ENCODE measurements at regions not wholly inside any gene's neighbourhood (a gene's known extent, or its start where the extent isn't known, plus 50 kb on each side); places are given as distances from the start of the nearest gene placed in this dataset.
A peak's percentile ranks its signal among the peaks of the same experiment; 100 is the strongest.

GRCh38 chr2:62305421-62306176, 109.7 kb downstream of the B3GNT2 start:
- no peak for FAIRE-seq
- no peak for DNase-seq (ENCODE audit: insufficient read length, low spot score)

- FAIRE-seq (peak; percentile 71), DNase-seq (ENCODE audit: insufficient read length, low spot score) (no peak)
Measured at GRCh38 chr2:62304429-62305417, 108.8 kb downstream of the B3GNT2 start.

GRCh38 chr2:62303788-62304187, 107.9 kb downstream of the B3GNT2 start:
- DNase-seq (ENCODE audit: insufficient read length, low spot score) (no peak), FAIRE-seq (peak; percentile 51)

- DNase-seq (ENCODE audit: insufficient read length, low spot score) (no peak), FAIRE-seq (peak; percentile 79)
Measured at GRCh38 chr2:62302631-62303435, 106.9 kb downstream of the B3GNT2 start.

GRCh38 chr2:62300925-62301324, 105.0 kb downstream of the B3GNT2 start:
- DNase-seq (ENCODE audit: insufficient read length, low spot score) = no peak
- FAIRE-seq = no peak

GRCh38 chr2:62297624-62298010, 101.7 kb downstream of the B3GNT2 start:
- DNase-seq (ENCODE audit: insufficient read length, low spot score) (no peak), FAIRE-seq (no peak)

- no peak for FAIRE-seq
- DNase-seq (ENCODE audit: insufficient read length, low spot score) = no peak
Measured at GRCh38 chr2:62296832-62297623, 101.1 kb downstream of the B3GNT2 start.

GRCh38 chr2:62296034-62296831, 100.3 kb downstream of the B3GNT2 start:
- DNase-seq (ENCODE audit: insufficient read length, low spot score) = no peak
- no peak for FAIRE-seq

- no peak for DNase-seq (ENCODE audit: insufficient read length, low spot score)
- FAIRE-seq = peak; percentile 78
Measured at GRCh38 chr2:62293490-62294271, 97.8 kb downstream of the B3GNT2 start.

- FAIRE-seq (no peak), DNase-seq (ENCODE audit: insufficient read length, low spot score) (no peak)
Measured at GRCh38 chr2:62293151-62293489, 97.2 kb downstream of the B3GNT2 start.

- FAIRE-seq (no peak), DNase-seq (ENCODE audit: insufficient read length, low spot score) (no peak)
Measured at GRCh38 chr2:62292190-62292589, 96.3 kb downstream of the B3GNT2 start.

GRCh38 chr2:62291517-62292137, 95.7 kb downstream of the B3GNT2 start:
- no peak for DNase-seq (ENCODE audit: insufficient read length, low spot score)

GRCh38 chr2:62291052-62291451, 95.1 kb downstream of the B3GNT2 start:
- DNase-seq (ENCODE audit: insufficient read length, low spot score) (no peak), FAIRE-seq (no peak)

More at GRCh38 chr2:62291517-62292137, 95.7 kb downstream of the B3GNT2 start:
- no peak for FAIRE-seq

- DNase-seq (ENCODE audit: insufficient read length, low spot score) = no peak
- peak; percentile 26 for FAIRE-seq
Measured at GRCh38 chr2:62287899-62288880, 92.3 kb downstream of the B3GNT2 start.

GRCh38 chr2:62287282-62287681, 91.4 kb downstream of the B3GNT2 start:
- DNase-seq (ENCODE audit: insufficient read length, low spot score) (no peak), FAIRE-seq (no peak)

- no peak for FAIRE-seq
Measured at GRCh38 chr2:62286089-62286785, 90.3 kb downstream of the B3GNT2 start.

More at GRCh38 chr2:62286089-62286785, 90.3 kb downstream of the B3GNT2 start:
- no peak for DNase-seq (ENCODE audit: insufficient read length, low spot score)
